ENCODE measurements at regions not wholly inside any gene's neighbourhood (a gene's known extent, or its start where the extent isn't known, plus 50 kb on each side); places are given as distances from the start of the nearest gene placed in this dataset.

DNA sequence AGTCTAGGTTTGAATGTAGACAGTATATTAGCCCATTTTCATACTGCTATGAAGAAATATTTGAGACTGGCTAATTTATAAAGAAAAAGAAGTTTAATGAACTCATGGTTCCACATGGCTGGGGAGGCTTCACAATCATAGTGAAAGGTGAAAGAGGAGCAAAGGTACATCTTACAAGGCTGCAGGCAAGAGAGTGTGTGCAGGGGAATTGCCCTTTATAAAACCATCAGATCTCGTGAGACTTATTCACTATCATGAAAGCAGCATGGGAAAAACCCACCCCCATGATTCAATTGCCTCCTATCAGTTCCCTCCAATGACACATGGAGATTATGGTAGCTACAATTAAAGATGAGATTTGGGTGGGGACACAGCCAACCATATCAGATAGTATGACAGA lies 440.1 kb upstream of the ARHGEF26 start:
- 94% methylated on average over 1 of the region's 1 CpG for WGBS
- H3K36me3 ChIP-seq = no peaks in the 10 kb centered on the region
- TF ChIP-seq, protein P1, sequence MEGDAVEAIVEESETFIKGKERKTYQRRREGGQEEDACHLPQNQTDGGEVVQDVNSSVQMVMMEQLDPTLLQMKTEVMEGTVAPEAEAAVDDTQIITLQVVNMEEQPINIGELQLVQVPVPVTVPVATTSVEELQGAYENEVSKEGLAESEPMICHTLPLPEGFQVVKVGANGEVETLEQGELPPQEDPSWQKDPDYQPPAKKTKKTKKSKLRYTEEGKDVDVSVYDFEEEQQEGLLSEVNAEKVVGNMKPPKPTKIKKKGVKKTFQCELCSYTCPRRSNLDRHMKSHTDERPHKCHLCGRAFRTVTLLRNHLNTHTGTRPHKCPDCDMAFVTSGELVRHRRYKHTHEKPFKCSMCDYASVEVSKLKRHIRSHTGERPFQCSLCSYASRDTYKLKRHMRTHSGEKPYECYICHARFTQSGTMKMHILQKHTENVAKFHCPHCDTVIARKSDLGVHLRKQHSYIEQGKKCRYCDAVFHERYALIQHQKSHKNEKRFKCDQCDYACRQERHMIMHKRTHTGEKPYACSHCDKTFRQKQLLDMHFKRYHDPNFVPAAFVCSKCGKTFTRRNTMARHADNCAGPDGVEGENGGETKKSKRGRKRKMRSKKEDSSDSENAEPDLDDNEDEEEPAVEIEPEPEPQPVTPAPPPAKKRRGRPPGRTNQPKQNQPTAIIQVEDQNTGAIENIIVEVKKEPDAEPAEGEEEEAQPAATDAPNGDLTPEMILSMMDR (IDR thresholded peaks at IDR 0.05) = no peak
- no peak for TF ChIP-seq POLR2AphosphoS5 (IDR thresholded peaks at IDR 0.05)
- no peak for TF ChIP-seq POLR2A (IDR thresholded peaks at IDR 0.05)
- DNase-seq (ENCODE audit: low spot score) = no peak
- H3K9me3 ChIP-seq = no peaks in the 10 kb centered on the region
- intact Hi-C loops (cut with DNase I) = no loop called here
- H3K4me1 ChIP-seq (replicated peaks) = no peaks in the 10 kb centered on the region
- no peak overlapping the region for H3K4me3 ChIP-seq
- H3K27ac ChIP-seq = no peak overlapping the region
- no peaks in the 10 kb centered on the region for H3K27me3 ChIP-seq (replicated peaks; ENCODE audit: insufficient read depth)

DNA sequence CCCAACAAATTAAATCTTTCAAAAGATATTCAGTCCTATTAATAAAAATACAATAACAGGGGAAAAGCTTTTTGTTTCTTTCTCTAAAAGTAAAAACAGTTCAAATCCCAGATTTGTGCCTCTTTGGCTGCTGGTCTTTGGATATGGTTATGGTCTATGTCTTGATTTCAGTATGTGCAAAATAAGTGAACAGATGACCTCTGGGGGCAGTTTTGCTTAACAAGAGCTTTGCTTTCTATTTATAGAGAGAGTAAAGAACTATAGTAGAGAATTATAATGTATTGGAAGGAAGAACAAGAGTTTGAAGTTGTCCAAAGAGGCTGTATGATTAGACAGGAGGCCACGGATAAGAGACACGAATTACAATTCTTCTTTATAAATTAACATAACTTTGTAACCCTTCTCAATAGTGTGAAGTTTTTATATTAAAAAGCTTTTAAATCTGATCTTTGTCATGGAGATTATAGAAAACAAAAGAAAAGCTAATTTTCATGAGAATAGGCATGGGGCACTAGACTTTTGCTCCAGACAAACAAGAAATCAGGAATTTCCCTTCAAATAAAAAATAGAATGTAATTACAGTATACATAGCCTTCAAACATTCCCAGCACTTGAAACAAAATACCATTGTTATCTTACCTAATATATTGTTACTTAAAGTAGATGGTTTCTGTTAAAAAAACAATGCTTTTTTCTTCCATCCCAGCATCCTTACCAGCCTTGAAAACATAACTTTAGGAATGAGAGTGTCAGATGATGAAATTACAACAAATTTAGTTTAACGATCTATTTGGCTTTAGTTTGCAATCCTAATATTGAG lies 432.7 kb upstream of the ARHGEF26 start:
- no peaks in the 10 kb centered on the region for H3K9me3 ChIP-seq
- H3K27me3 ChIP-seq (replicated peaks; ENCODE audit: insufficient read depth) = no peaks in the 10 kb centered on the region
- no peak overlapping the region for H3K27ac ChIP-seq
- H3K4me1 ChIP-seq (replicated peaks) = no peaks in the 10 kb centered on the region
- DNase-seq (ENCODE audit: low spot score) = no peak
- intact Hi-C loops (cut with DNase I) = no loop called here
- no peaks in the 10 kb centered on the region for H3K36me3 ChIP-seq
- TF ChIP-seq POLR2A (IDR thresholded peaks at IDR 0.05) = no peak
- no peak for TF ChIP-seq POLR2AphosphoS5 (IDR thresholded peaks at IDR 0.05)
- TF ChIP-seq, protein P1 (IDR thresholded peaks at IDR 0.05) = no peak
- WGBS = 71% methylated on average over 3 of the region's 3 CpGs
- H3K4me3 ChIP-seq = no peak overlapping the region

DNA sequence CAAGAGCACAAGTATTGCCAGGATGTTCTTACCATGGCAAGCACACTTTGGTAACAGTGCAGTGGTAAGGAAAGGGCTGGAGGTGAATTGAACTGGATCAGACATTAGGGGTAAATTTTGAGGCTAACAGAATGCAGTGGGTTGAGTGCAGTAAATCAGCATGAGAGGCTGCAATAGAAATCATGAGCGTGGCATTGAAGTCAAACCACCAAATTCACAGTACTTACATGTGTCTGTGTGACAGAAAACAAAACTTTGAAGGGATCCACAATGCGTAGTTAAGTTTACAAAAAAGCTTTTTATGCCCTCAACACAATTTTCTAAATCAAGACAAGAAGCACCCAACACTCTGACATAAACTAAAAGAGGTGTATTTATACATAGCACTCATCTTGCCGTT lies 428.0 kb upstream of the ARHGEF26 start:
- 88% methylated on average over 3 of the region's 3 CpGs for WGBS
- Histone ChIP-seq H3K9me3 (no peaks in the 10 kb centered on the region), H3K27ac (no peak overlapping the region), H3K36me3 (no peaks in the 10 kb centered on the region), H3K27me3 (replicated peaks; ENCODE audit: insufficient read depth) (no peaks in the 10 kb centered on the region), H3K4me1 (replicated peaks) (no peaks in the 10 kb centered on the region), H3K4me3 (no peak overlapping the region)
- TF ChIP-seq, protein P1 (IDR thresholded peaks at IDR 0.05) = no peak
- TF ChIP-seq POLR2AphosphoS5 (IDR thresholded peaks at IDR 0.05) (no peak), POLR2A (IDR thresholded peaks at IDR 0.05) (no peak)
- no peak for DNase-seq (ENCODE audit: low spot score)
- intact Hi-C loops (cut with DNase I) = no loop called here

DNA sequence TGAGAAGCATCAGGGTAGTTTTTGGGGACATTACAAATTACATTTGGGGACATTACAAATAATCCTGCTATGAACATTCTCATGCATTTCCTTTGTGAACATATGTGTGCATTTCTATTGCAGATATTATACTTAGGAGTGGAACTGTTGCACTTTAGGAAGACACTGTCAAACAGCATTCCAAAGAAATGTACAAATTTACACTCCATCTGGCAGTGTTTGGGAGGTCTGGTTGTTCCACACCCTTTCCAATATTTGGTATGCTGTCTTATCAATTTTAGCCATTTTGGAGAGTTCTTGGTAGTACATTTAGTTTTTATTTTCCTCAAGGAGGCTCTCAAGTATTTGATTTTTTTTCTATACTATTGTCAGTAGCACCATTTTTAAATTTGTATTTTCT lies 419.1 kb upstream of the ARHGEF26 start:
- TF ChIP-seq, protein P1 (IDR thresholded peaks at IDR 0.05) = no peak
- no peak for TF ChIP-seq POLR2A (IDR thresholded peaks at IDR 0.05)
- TF ChIP-seq POLR2AphosphoS5 (IDR thresholded peaks at IDR 0.05) = no peak
- Histone ChIP-seq H3K9me3 (no peaks in the 10 kb centered on the region), H3K4me1 (replicated peaks) (no peaks in the 10 kb centered on the region), H3K27ac (no peak overlapping the region), H3K27me3 (replicated peaks; ENCODE audit: insufficient read depth) (no peaks in the 10 kb centered on the region), H3K4me3 (no peak overlapping the region), H3K36me3 (no peaks in the 10 kb centered on the region)
- DNase-seq (ENCODE audit: low spot score) = no peak
- intact Hi-C loops (cut with DNase I) = no loop called here

DNA sequence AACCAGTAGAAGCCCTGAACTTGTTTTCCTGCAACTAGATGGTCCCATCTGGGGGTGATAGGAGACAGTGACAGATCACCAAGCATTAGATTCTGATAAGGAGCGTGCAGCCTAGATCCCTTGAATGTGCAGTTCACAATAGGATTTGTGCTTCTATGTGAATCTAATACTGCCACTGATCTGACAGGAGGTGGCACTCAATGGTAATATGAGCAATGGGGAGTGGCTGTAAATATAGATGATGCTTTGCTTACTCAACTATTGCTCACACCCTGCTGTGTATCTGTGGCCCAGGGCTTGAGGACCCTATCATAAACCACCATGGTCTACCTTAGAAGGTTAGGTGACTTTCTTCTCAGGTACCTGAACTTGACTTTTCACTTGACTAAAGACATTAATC lies 417.1 kb upstream of the ARHGEF26 start:
- Histone ChIP-seq H3K36me3 (no peaks in the 10 kb centered on the region), H3K9me3 (no peaks in the 10 kb centered on the region), H3K27me3 (replicated peaks; ENCODE audit: insufficient read depth) (no peaks in the 10 kb centered on the region), H3K27ac (no peak overlapping the region), H3K4me1 (replicated peaks) (no peaks in the 10 kb centered on the region), H3K4me3 (no peak overlapping the region)
- 100% methylated on average over 1 of the region's 1 CpG for WGBS
- intact Hi-C loops (cut with DNase I) = no loop called here
- no peak for DNase-seq (ENCODE audit: low spot score)
- TF ChIP-seq, protein P1 (IDR thresholded peaks at IDR 0.05) = no peak
- no peak for TF ChIP-seq POLR2AphosphoS5 (IDR thresholded peaks at IDR 0.05)
- TF ChIP-seq POLR2A (IDR thresholded peaks at IDR 0.05) = no peak
